Hepatocyte (in vitro differentiated cells): ENCODE measurements at regions not wholly inside any gene's neighbourhood (a gene's known extent, or its start where the extent isn't known, plus 50 kb on each side); places are given as distances from the start of the nearest gene placed in this dataset.
"Not testable (repeated sequence)": the region's sequence is repeated elsewhere in the genome, so short reads cannot be mapped to it uniquely, and the experiment has no call there.

ENCODE experiments used
- DNase-seq: peaks from one replicate; pipeline ENCODE4 v3.0.0-alpha.2; 2016; ENCODE audit warnings: low spot score
- H2AFZ ChIP-seq: fragments of 200-600 bp; sonication (generic); 2 replicates; pipeline ENCODE4 v1.6.0; 2016; ENCODE audit warnings: antibody characterized with exemption, mild to moderate bottlenecking
- H3K27ac ChIP-seq: fragments of 200-600 bp; sonication (generic); 2 replicates; pipeline ENCODE4 v1.5.1; 2016; ENCODE audit warnings: mild to moderate bottlenecking
- H3K27me3 ChIP-seq: fragments of 200-600 bp; sonication (generic); 2 replicates; pipeline ENCODE4 v1.6.1; 2016
- H3K36me3 ChIP-seq: fragments of 200-600 bp; sonication (generic); replicated peaks from 2 replicates; pipeline ENCODE4 v1.5.1; 2016; ENCODE audit warnings: low read depth; ENCODE audit not compliant: insufficient read depth
- H3K4me1 ChIP-seq: fragments of 200-600 bp; sonication (generic); 2 replicates; pipeline ENCODE4 v1.5.1; 2016; ENCODE audit warnings: mild to moderate bottlenecking, moderate library complexity; ENCODE audit not compliant: insufficient read depth
- H3K4me2 ChIP-seq: fragments of 200-600 bp; sonication (generic); 2 replicates; pipeline ENCODE4 v1.6.0; 2016
- H3K4me3 ChIP-seq: fragments of 200-600 bp; sonication (generic); 2 replicates; pipeline ENCODE4 v1.5.1; 2016; ENCODE audit warnings: mild to moderate bottlenecking
- H3K79me2 ChIP-seq: fragments of 200-600 bp; sonication (generic); 2 replicates; pipeline ENCODE4 v1.6.0; 2017; ENCODE audit warnings: mild to moderate bottlenecking
- H3K9me2 ChIP-seq: fragments of 200-600 bp; sonication (generic); replicated peaks from 2 replicates; pipeline ENCODE4 v1.6.0; 2017; ENCODE audit warnings: mild to moderate bottlenecking; ENCODE audit not compliant: insufficient read depth
- H3K9me3 ChIP-seq: fragments of 200-600 bp; sonication (generic); 2 replicates; pipeline ENCODE4 v1.5.1; 2016; ENCODE audit warnings: low read depth, mild to moderate bottlenecking
- H4K20me1 ChIP-seq: fragments of 200-600 bp; sonication (generic); 2 replicates; pipeline ENCODE4 v1.6.0; 2016; ENCODE audit warnings: mild to moderate bottlenecking; ENCODE audit not compliant: insufficient read depth, poor library complexity, severe bottlenecking
- CTCF ChIP-seq: fragments of 200-600 bp; sonication (generic); IDR thresholded peaks from 2 replicates; pipeline ENCODE4 v1.5.1; 2016; ENCODE audit warnings: antibody characterized with exemption, mild to moderate bottlenecking; ENCODE audit not compliant: poor library complexity
- EZH2 ChIP-seq: fragments of 200-600 bp; sonication (generic); IDR thresholded peaks from 2 replicates; pipeline ENCODE4 v1.6.1; 2016; ENCODE audit warnings: antibody characterized with exemption, mild to moderate bottlenecking, borderline replicate concordance
- EZH2phosphoT487 ChIP-seq: fragments of 200-600 bp; sonication (generic); IDR thresholded peaks from one replicate; pipeline ENCODE4 v1.6.1; 2018; ENCODE audit warnings: antibody characterized with exemption, mild to moderate bottlenecking, low read depth, moderate library complexity; ENCODE audit not compliant: unreplicated experiment, severe bottlenecking
- WGBS: methylation state at CpG from one replicate; pipeline ENCODE4 v1.1.6; 2016; ENCODE audit warnings: low lambda C conversion rate; ENCODE audit errors: missing lambda C conversion rate; 5-methylcytosine and 5-hydroxymethylcytosine counted together

GRCh38 chr6:100228437-100228833 lies 234.4 kb upstream of the MCHR2 start:
- H3K27ac ChIP-seq = peak overlapping the region; percentile 66
- H3K9me2 ChIP-seq = no peaks in the 10 kb centered on the region
- TF ChIP-seq EZH2phosphoT487 = no peak
- TF ChIP-seq EZH2 = no peak
- TF ChIP-seq CTCF = no peak
- peak overlapping the region; percentile 27 for H3K4me3 ChIP-seq
- H3K4me2 ChIP-seq = peak overlapping the region; percentile 85
- H3K27me3 ChIP-seq = no peaks in the 10 kb centered on the region
- no peaks in the 10 kb centered on the region for H4K20me1 ChIP-seq
- H3K9me3 ChIP-seq = no peaks in the 10 kb centered on the region
- 26% methylated on average over 8 of the region's 8 CpGs for WGBS
- no peaks in the 10 kb centered on the region for H3K36me3 ChIP-seq
- no peak for DNase-seq
- no peaks in the 10 kb centered on the region for H3K79me2 ChIP-seq
- H3K4me1 ChIP-seq = peaks cover 19% of the 10 kb centered on the region
- H2AFZ ChIP-seq = peak overlapping the region; percentile 96

- H3K36me3 ChIP-seq = no peaks in the 10 kb centered on the region
- no peak overlapping the region for H3K4me3 ChIP-seq
- no peaks in the 10 kb centered on the region for H3K27me3 ChIP-seq
- no peak overlapping the region for H3K27ac ChIP-seq
- peaks cover 7% of the 10 kb centered on the region for H3K4me1 ChIP-seq
- no peak overlapping the region for H2AFZ ChIP-seq
- no peak for DNase-seq
- H3K9me3 ChIP-seq = no peaks in the 10 kb centered on the region
- H3K4me2 ChIP-seq = no peak overlapping the region
- TF ChIP-seq EZH2phosphoT487 (no peak), EZH2 (no peak), CTCF (no peak)
- H3K79me2 ChIP-seq = no peaks in the 10 kb centered on the region
- H3K9me2 ChIP-seq = no peaks in the 10 kb centered on the region
- WGBS = 53% methylated on average over 3 of the region's 3 CpGs
- H4K20me1 ChIP-seq = no peaks in the 10 kb centered on the region
These were observed 232.8 kb upstream of the MCHR2 start for GRCh38 chr6:100226811-100227210.

- H4K20me1 ChIP-seq, H3K9me3 ChIP-seq: not testable (repeated sequence)
These were observed 229.9 kb upstream of the MCHR2 start for GRCh38 chr6:100223952-100224351.

GRCh38 chr6:100220543-100220942 lies 226.5 kb upstream of the MCHR2 start:
- Histone ChIP-seq H3K79me2 (no peaks in the 10 kb centered on the region), H3K27me3 (no peaks in the 10 kb centered on the region), H3K36me3 (no peaks in the 10 kb centered on the region), H3K9me3 (no peaks in the 10 kb centered on the region), H4K20me1 (no peaks in the 10 kb centered on the region), H3K27ac (no peak overlapping the region), H3K4me2 (no peak overlapping the region), H3K4me1 (no peaks in the 10 kb centered on the region), H2AFZ (no peak overlapping the region), H3K4me3 (no peak overlapping the region), H3K9me2 (no peaks in the 10 kb centered on the region)
- TF ChIP-seq EZH2phosphoT487 (no peak), CTCF (no peak), EZH2 (no peak)
- WGBS = 92% methylated on average over 4 of the region's 4 CpGs
- DNase-seq = no peak

More at GRCh38 chr6:100223952-100224351, 229.9 kb upstream of the MCHR2 start:
- not testable (repeated sequence) for H3K27ac ChIP-seq, DNase-seq, H3K79me2 ChIP-seq, H3K4me1 ChIP-seq, H3K4me2 ChIP-seq, H3K36me3 ChIP-seq, H3K9me2 ChIP-seq, H2AFZ ChIP-seq, H3K4me3 ChIP-seq, H3K27me3 ChIP-seq
- 87% methylated on average over 1 of the region's 1 CpG for WGBS
